Gastrocnemius medialis (tissue), 4 donors: ENCODE measurements at regions not wholly inside any gene's neighbourhood (a gene's known extent, or its start where the extent isn't known, plus 50 kb on each side); places are given as distances from the start of the nearest gene placed in this dataset.
"Not testable (repeated sequence)": the region's sequence is repeated elsewhere in the genome, so short reads cannot be mapped to it uniquely, and the experiment has no call there.

Experiments
- ATAC-seq, 2 donors: fragments of 150-250 bp; one replicate each; pipeline ENCODE4 v1.9.1; 2016
- DNase-seq, 2 donors: peaks; one replicate each; pipeline ENCODE4 v3.0.0-alpha.2; 2019
- H3K27ac ChIP-seq, 4 donors: fragments of 200-600 bp; sonication (generic); 1 replicate in 1 of 4; 2 replicates in 3 of 4; pipeline ENCODE4 v1.5.1; 2016 to 2018; ENCODE audit warnings: mild to moderate bottlenecking in 2 of 4, moderate library complexity in 1 of 4
- H3K27me3 ChIP-seq, 3 donors: fragments of 200-600 bp; sonication (generic) in 2 of 3; 1 replicate in 1 of 3; 2 replicates in 2 of 3; pipeline versions ENCODE4 v1.5.1 to v1.6.0; 2016 to 2019; ENCODE audit warnings: mild to moderate bottlenecking in 1 of 3, moderate library complexity in 1 of 3
- H3K36me3 ChIP-seq, 2 donors: fragments of 200-600 bp; sonication (generic) in 1 of 2; one replicate each; pipeline ENCODE4 v1.5.1; 2017 to 2018
- H3K4me1 ChIP-seq, 2 donors: fragments of 200-600 bp; sonication (generic) in 1 of 2; one replicate each; pipeline ENCODE4 v1.5.1; 2016 to 2017; ENCODE audit warnings: mild to moderate bottlenecking in 2 of 2
- H3K4me3 ChIP-seq, 4 donors: fragments of 200-600 bp; sonication (generic) in 3 of 4; 1 replicate in 1 of 4; 2 replicates in 3 of 4; pipeline ENCODE4 v1.5.1; 2016 to 2019; ENCODE audit warnings: mild to moderate bottlenecking in 2 of 4
- H3K9me3 ChIP-seq, 3 donors: fragments of 200-600 bp; sonication (generic) in 2 of 3; 1 replicate in 1 of 3; 2 replicates in 2 of 3; pipeline ENCODE4 v1.5.1; 2016 to 2019
- POLR2A ChIP-seq, 2 donors: fragments of 450-650 bp; IDR thresholded peaks; one replicate each; pipeline ENCODE4 v1.6.1; 2017; ENCODE audit warnings: antibody characterized with exemption in 2 of 2, mild to moderate bottlenecking in 2 of 2, moderate library complexity in 2 of 2
- in situ Hi-C, 4 donors: fragments of 200-750 bp; cut with MboI; loops; one replicate each; pipeline versions ENCODE4 v1.15.0 to v1.8.0; 2017; ENCODE audit warnings: low sequenced_read_pairs in 4 of 4
- intact Hi-C: fragments of 100-400 bp; cut with DNase I; formaldehyde crosslinking; loops from one replicate; pipeline ENCODE4 v1.15.1; 2023; ENCODE audit warnings: low total_unique reads
- TF ChIP-seq, protein P1 (sequence below), 5 experiments: fragments of 450-650 bp in 3 of 5; fragments of 200-600 bp in 2 of 5; sonication (generic) in 2 of 5; IDR thresholded peaks in 4 of 5; conservative IDR thresholded peaks in 1 of 5; 1 replicate in 4 of 5; 2 replicates in 1 of 5; pipeline ENCODE4 v1.5.1; 2016 to 2019; ENCODE audit warnings: antibody characterized with exemption in 5 of 5, mild to moderate bottlenecking in 3 of 5, moderate library complexity in 3 of 5

DNA sequence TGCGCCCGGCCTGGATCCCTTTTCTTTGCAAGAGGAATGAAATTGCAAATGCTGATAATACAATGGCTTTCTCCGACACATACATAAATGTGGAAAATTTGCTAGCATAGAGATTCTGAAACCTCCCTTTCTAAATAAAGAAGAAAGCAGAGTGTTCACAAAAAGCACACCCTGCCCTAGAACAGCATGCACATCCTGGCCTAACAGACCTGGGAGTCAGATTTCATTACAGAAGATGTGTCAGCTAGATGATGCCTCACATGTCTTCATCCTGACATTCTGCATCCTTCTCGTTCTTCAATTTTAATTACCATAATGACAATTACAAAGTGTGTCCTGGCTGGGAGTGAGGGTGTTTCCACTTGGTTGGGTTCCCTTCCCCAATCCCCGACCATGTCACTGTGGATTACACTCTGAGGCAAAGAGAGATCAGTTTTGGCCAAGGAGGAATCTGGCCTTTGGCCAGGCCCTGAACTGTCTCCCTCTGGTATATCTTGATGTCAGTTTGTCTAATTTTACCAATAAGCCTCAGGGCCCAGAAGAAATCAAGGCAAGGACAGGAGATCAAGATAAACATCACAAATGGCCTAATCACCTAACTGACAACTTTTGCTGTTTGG lies 104.9 kb upstream of the SPATA12 start:
- Histone ChIP-seq H3K27ac (peak overlapping the region in 1 of 4 donors; percentile 77), H3K9me3 (no peaks in the 10 kb centered on the region), H3K27me3 (no peaks in the 10 kb centered on the region), H3K4me1 (peaks cover 0 to 19% of the 10 kb centered on the region in 2 donors), H3K4me3 (no peak overlapping the region), H3K36me3 (no peaks in the 10 kb centered on the region)
- DNase-seq (peak in 1 of 2 donors; percentile 17), ATAC-seq (peak in 1 of 2 donors; percentile 95)
- in situ Hi-C loops = no loop called here
- TF ChIP-seq, protein P1, sequence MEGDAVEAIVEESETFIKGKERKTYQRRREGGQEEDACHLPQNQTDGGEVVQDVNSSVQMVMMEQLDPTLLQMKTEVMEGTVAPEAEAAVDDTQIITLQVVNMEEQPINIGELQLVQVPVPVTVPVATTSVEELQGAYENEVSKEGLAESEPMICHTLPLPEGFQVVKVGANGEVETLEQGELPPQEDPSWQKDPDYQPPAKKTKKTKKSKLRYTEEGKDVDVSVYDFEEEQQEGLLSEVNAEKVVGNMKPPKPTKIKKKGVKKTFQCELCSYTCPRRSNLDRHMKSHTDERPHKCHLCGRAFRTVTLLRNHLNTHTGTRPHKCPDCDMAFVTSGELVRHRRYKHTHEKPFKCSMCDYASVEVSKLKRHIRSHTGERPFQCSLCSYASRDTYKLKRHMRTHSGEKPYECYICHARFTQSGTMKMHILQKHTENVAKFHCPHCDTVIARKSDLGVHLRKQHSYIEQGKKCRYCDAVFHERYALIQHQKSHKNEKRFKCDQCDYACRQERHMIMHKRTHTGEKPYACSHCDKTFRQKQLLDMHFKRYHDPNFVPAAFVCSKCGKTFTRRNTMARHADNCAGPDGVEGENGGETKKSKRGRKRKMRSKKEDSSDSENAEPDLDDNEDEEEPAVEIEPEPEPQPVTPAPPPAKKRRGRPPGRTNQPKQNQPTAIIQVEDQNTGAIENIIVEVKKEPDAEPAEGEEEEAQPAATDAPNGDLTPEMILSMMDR (IDR thresholded peaks at IDR 0.05 in 4 of 5, conservative IDR thresholded peaks at IDR 0.05 in 1 of 5) = no peak
- no peak for TF ChIP-seq POLR2A (IDR thresholded peaks at IDR 0.05)
- intact Hi-C loops = no loop called here

DNA sequence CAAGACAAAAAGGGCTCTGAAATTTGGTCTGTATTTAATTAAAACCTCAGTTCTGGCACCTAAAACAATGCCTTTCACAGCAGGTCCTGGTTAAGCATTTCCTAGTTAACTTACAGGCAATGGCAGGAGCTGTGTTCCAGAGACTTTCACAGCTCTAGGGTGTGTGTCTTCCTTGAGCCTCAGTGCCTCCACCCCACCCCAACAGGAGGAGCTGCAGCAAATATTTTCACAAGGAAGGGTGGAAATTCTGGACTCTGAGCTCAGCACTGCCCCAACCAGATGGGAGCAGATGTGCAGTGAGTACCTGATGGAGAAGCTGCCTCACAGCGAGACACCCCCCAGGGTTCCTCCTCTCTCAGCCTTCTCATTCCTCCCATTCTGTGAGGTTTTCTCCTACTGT lies 106.3 kb upstream of the SPATA12 start:
- H3K9me3 ChIP-seq = no peaks in the 10 kb centered on the region
- intact Hi-C loops = no loop called here
- no peak overlapping the region for H3K27ac ChIP-seq
- H3K4me3 ChIP-seq = no peak overlapping the region
- ATAC-seq = no peak
- no peaks in the 10 kb centered on the region for H3K36me3 ChIP-seq
- no peak for DNase-seq
- peaks cover 0 to 19% of the 10 kb centered on the region in 2 donors for H3K4me1 ChIP-seq
- in situ Hi-C loops = no loop called here
- TF ChIP-seq, protein P1 (IDR thresholded peaks at IDR 0.05 in 4 of 5, conservative IDR thresholded peaks at IDR 0.05 in 1 of 5) = no peak
- no peak for TF ChIP-seq POLR2A (IDR thresholded peaks at IDR 0.05)
- H3K27me3 ChIP-seq = no peaks in the 10 kb centered on the region

DNA sequence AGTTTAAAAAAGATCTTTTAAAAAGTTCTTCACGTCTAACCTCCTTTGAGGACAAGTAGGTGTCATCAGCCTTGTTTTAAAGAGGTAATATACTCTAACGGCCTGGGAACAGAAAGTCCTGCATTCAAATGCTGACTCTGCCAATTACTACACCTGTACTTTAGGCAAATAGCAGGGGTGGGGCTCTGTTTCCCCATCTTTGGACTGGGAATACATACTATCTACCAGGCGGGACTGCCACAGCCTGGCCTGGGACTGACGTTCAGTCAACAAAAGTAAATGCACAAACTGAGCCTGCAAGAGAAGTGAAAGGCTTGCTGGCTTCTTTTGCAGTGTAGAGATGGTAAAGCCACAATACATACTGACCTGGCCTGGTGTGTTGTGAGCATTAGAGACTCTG lies 107.6 kb upstream of the SPATA12 start:
- TF ChIP-seq, protein P1 (IDR thresholded peaks at IDR 0.05 in 4 of 5, conservative IDR thresholded peaks at IDR 0.05 in 1 of 5) = no peak
- TF ChIP-seq POLR2A (IDR thresholded peaks at IDR 0.05) = no peak
- intact Hi-C loops = no loop called here

DNA sequence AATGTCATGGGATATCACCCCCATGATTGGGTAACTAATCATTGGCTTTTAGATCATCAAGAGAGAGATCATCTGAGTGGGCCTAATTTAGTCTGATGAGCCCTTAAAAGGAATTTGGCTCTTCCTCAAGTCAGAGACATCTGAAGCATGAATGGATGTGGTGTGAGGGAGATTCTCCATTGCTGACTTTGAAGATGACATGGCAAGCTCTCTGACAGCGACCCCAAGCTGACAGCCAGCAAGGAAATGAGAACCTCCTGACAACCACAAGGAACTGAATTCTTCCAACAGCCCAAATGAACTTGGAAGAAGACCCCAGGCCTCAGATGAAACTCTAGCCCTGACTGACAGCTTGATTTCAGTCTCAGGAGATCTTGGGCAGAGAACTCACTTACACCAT lies 108.4 kb upstream of the SPATA12 start:
- in situ Hi-C loops (no loop called here), intact Hi-C loops (no loop called here)
- Histone ChIP-seq H3K4me1 (peaks cover 0 to 19% of the 10 kb centered on the region in 2 donors), H3K36me3 (no peaks in the 10 kb centered on the region), H3K4me3 (no peak overlapping the region), H3K9me3 (no peaks in the 10 kb centered on the region), H3K27ac (no peak overlapping the region), H3K27me3 (no peaks in the 10 kb centered on the region)
- ATAC-seq (peak in 1 of 2 donors; percentile 43), DNase-seq (no peak)
- no peak for TF ChIP-seq POLR2A (IDR thresholded peaks at IDR 0.05)
- TF ChIP-seq, protein P1 (IDR thresholded peaks at IDR 0.05 in 4 of 5, conservative IDR thresholded peaks at IDR 0.05 in 1 of 5) = no peak

More for the DNA sequence above, 107.6 kb upstream of the SPATA12 start:
- in situ Hi-C loops = no loop called here
- Histone ChIP-seq H3K4me3 (no peak overlapping the region), H3K9me3 (no peaks in the 10 kb centered on the region), H3K36me3 (no peaks in the 10 kb centered on the region), H3K27ac (no peak overlapping the region), H3K27me3 (no peaks in the 10 kb centered on the region), H3K4me1 (peaks cover 0 to 19% of the 10 kb centered on the region in 2 donors)
- no peak for ATAC-seq
- no peak for DNase-seq

DNA sequence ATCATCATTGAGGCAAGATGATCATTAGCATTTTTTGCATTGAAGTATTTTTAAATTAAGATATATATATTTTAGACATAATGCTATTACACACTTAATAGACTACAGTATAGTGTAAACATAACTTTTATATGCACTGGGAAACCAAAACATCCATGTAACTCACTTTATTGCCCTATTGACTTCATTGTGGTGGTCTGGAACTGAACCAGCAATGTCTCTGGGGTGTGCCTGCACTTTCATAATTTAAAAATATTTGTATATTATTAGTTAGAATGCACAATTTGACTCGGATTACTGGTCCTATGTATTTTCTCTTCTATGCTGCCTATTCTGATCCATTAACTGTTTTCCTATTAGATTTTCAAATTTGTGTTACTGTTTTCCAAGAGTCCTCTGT lies 109.1 kb upstream of the SPATA12 start:
- ATAC-seq (no peak), DNase-seq (no peak)
- TF ChIP-seq, protein P1 (IDR thresholded peaks at IDR 0.05 in 4 of 5, conservative IDR thresholded peaks at IDR 0.05 in 1 of 5) = no peak
- no peak for TF ChIP-seq POLR2A (IDR thresholded peaks at IDR 0.05)
- H3K4me1 ChIP-seq = peaks cover 0 to 19% of the 10 kb centered on the region in 2 donors
- H3K27me3 ChIP-seq = no peaks in the 10 kb centered on the region
- no peak overlapping the region for H3K4me3 ChIP-seq
- no peak overlapping the region for H3K27ac ChIP-seq
- H3K36me3 ChIP-seq = no peaks in the 10 kb centered on the region
- intact Hi-C loops (no loop called here), in situ Hi-C loops (no loop called here)
- no peaks in the 10 kb centered on the region for H3K9me3 ChIP-seq

DNA sequence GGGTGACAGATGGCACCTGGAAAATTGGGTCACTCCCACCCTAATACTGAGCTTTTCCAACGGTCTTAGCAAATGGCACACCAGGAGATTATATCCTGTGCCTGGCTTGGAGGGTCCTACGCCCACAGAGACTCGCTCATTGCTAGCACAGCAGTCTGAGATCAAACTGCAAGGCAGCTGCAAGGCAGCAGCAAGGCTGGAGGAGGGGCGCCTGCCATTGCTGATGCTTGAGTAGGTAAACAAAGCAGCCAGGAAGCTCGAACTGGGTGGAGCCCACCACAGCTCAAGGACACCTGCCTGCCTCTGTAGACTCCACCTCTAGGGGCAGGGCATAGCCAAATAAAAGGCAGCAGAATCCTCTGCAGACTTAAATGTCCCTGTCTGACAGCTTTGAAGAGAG lies 115.1 kb upstream of the SPATA12 start:
- ATAC-seq, in situ Hi-C loops, H3K4me3 ChIP-seq, DNase-seq, intact Hi-C loops, H3K27ac ChIP-seq, H3K36me3 ChIP-seq, H3K9me3 ChIP-seq, H3K4me1 ChIP-seq, H3K27me3 ChIP-seq: not testable (repeated sequence)
